ENCODE measurements at regions not wholly inside any gene's neighbourhood (a gene's known extent, or its start where the extent isn't known, plus 50 kb on each side); places are given as distances from the start of the nearest gene placed in this dataset.
A peak's percentile ranks its signal among the peaks of the same experiment; 100 is the strongest.
"Not testable (repeated sequence)": the region's sequence is repeated elsewhere in the genome, so short reads cannot be mapped to it uniquely, and the experiment has no call there.

DNA sequence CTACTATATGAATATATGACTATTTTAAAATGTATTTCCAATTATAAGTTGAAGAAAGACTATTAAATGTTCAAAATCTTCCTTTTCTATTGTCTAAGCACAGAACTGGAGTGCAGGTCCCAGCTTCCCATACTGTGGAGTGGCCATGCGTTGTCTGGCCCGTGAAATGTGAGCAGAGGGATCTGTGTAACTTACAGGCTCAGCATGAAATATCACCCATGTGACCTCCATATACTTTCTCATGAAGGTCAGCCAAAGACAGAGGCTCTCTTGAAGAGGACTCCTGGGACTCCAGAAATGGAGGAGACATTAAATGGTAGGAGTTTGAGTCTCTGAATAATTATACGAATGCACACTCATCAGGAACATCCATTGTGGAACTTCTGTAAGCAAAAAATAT, 92.4 kb upstream of the CAV2 start:
- Histone ChIP-seq H3K9me3 (ENCODE audit: control insufficient read depth in 5 of 5, low read length in 5 of 5) (no peaks in the 10 kb centered on the region), H3K4me1 (ENCODE audit: control insufficient read depth in 5 of 5, insufficient read depth in 5 of 5, low read length in 5 of 5) (peaks cover 3 to 24% (median 18%) of the 10 kb centered on the region in 5 donors), H3K27me3 (ENCODE audit: control insufficient read depth in 5 of 5, insufficient read depth in 4 of 5, low read length in 5 of 5) (no peaks in the 10 kb centered on the region), H3K36me3 (ENCODE audit: control insufficient read depth in 5 of 5, insufficient read depth in 5 of 5, low read length in 5 of 5) (no peaks in the 10 kb centered on the region), H3K27ac (ENCODE audit: low read depth, low read length) (no peak overlapping the region), H3K9ac (ENCODE audit: low read length in 5 of 5) (no peak overlapping the region), H3K4me3 (ENCODE audit: low read depth in 1 of 5, low read length in 5 of 5) (no peak overlapping the region)

DNA sequence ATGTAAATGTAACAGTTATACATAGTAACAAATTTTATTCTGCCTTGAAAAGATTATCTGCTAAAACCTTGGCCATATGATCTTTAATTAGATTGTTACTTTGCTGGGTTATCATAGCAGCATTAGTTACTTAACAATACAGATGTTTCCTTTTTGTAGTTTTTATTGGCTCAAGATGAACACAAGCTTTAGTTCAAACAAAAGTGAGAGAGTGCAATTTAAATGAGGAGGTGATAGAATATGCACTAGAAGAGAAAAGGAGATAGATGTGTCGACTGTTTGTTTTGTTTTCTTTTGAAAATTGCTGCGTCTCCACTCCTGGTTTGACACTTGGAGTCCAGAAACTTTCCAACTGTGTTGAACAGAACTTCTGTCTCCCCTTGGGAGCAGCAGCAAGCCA, 91.4 kb upstream of the CAV2 start:
- H3K27ac ChIP-seq (ENCODE audit: low read depth, low read length): no peak overlapping the region
- H3K9ac ChIP-seq (ENCODE audit: low read length in 5 of 5): no peak overlapping the region
- no peaks in the 10 kb centered on the region for H3K36me3 ChIP-seq (ENCODE audit: control insufficient read depth in 5 of 5, insufficient read depth in 5 of 5, low read length in 5 of 5)
- H3K27me3 ChIP-seq (ENCODE audit: control insufficient read depth in 5 of 5, insufficient read depth in 4 of 5, low read length in 5 of 5): no peaks in the 10 kb centered on the region
- H3K4me1 ChIP-seq (ENCODE audit: control insufficient read depth in 5 of 5, insufficient read depth in 5 of 5, low read length in 5 of 5): peaks cover 3 to 24% (median 17%) of the 10 kb centered on the region in 5 donors
- H3K4me3 ChIP-seq (ENCODE audit: low read depth in 1 of 5, low read length in 5 of 5): no peak overlapping the region
- no peaks in the 10 kb centered on the region for H3K9me3 ChIP-seq (ENCODE audit: control insufficient read depth in 5 of 5, low read length in 5 of 5)

DNA sequence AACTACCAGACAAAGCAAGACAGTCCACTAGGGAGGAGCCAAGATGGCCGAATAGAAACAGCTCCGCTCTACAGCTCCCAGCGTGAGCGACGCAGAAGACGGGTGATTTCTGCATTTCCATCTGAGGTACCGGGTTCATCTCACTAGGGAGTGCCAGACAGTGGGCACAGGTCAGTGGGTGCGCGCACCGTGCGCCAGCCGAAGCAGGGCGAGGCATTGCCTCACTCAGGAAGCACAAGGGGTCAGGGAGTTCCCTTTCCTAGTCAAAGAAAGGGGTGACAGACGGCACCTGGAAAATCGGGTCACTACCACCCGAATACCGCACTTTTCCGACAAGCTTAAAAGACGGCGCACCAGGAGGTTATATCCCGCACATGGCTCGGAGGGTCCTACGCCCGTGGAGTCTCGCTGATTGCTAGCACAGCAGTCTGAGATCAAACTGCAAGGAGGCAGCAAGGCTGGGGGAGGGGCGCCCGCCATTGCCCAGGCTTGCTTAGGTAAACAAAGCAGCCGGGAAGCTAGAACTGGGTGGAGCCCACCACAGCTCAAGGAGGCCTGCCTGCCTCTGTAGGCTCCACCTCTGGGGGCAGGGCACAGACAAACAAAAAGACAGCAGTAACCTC, 90.6 kb upstream of the CAV2 start:
- not testable (repeated sequence) for H3K9me3 ChIP-seq (ENCODE audit: control insufficient read depth in 5 of 5, low read length in 5 of 5); H3K27ac ChIP-seq (ENCODE audit: low read depth, low read length); H3K27me3 ChIP-seq (ENCODE audit: control insufficient read depth in 5 of 5, insufficient read depth in 4 of 5, low read length in 5 of 5); H3K4me3 ChIP-seq (ENCODE audit: low read depth in 1 of 5, low read length in 5 of 5); H3K36me3 ChIP-seq (ENCODE audit: control insufficient read depth in 5 of 5, insufficient read depth in 5 of 5, low read length in 5 of 5); H3K9ac ChIP-seq (ENCODE audit: low read length in 5 of 5)
- H3K4me1 ChIP-seq (ENCODE audit: control insufficient read depth in 5 of 5, insufficient read depth in 5 of 5, low read length in 5 of 5): peaks cover 3 to 16% (median 10%) of the 10 kb centered on the region in 5 donors

DNA sequence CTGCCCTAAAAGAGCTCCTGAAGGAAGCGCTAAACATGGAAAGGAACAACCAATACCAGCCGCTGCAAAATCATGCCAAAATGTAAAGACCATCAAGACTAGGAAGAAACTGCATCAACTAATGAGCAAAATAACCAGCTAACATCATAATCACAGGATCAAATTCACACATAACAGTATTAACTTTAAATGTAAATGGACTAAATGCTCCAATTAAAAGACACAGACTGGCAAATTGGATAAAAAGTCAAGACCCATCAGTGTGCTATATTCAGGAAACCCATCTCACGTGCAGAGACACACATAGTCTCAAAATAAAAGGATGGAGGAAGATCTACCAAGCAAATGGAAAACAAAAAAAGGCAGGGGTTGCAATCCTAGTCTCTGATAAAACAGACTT, 88.8 kb upstream of the CAV2 start:
- H3K9me3 ChIP-seq (ENCODE audit: control insufficient read depth in 5 of 5, low read length in 5 of 5); H3K4me3 ChIP-seq (ENCODE audit: low read depth in 1 of 5, low read length in 5 of 5); H3K27ac ChIP-seq (ENCODE audit: low read depth, low read length); H3K27me3 ChIP-seq (ENCODE audit: control insufficient read depth in 5 of 5, insufficient read depth in 4 of 5, low read length in 5 of 5); H3K9ac ChIP-seq (ENCODE audit: low read length in 5 of 5); H3K36me3 ChIP-seq (ENCODE audit: control insufficient read depth in 5 of 5, insufficient read depth in 5 of 5, low read length in 5 of 5): not testable (repeated sequence)
- peaks cover 3 to 13% (median 9%) of the 10 kb centered on the region in 5 donors for H3K4me1 ChIP-seq (ENCODE audit: control insufficient read depth in 5 of 5, insufficient read depth in 5 of 5, low read length in 5 of 5)

DNA sequence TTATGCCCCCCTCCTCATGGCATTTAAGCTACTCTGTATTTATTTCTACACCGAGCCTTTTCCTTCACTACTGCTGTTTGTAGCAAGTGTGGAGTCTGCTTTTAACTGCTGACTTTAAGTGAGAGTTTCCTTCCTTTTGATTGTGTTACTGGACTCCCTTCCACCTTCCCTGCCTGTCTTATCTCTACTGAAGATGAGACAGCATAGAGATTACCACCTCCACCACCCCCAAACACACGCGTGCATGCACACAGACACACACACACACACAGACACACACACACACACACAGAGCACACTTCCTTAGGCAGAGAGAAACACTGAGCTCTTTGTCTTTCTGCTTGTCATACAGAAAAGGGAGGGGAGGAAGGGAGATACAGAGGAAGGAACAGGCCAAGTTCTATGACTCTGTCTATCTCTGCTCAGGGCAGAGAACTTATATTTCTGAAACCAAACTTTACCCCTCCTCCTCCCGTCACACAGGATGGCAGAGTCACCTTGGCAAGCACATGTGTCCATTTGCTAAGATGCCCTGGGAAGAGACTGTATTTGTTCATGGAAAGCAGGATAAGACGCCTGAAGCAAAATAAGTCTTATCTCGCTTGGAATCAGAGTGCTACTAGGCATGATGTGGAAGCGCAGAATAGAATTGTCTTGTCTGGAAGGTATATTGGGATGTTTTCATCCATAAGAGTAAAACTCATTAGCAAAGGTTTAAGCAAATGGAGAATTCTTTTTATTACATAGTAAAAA, 81.8 kb upstream of the CAV2 start:
- no peak overlapping the region for H3K4me3 ChIP-seq (ENCODE audit: low read depth in 1 of 5, low read length in 5 of 5)
- peak overlapping the region; percentile 6 for H3K27ac ChIP-seq (ENCODE audit: low read depth, low read length)
- no peaks in the 10 kb centered on the region for H3K36me3 ChIP-seq (ENCODE audit: control insufficient read depth in 5 of 5, insufficient read depth in 5 of 5, low read length in 5 of 5)
- no peaks in the 10 kb centered on the region for H3K27me3 ChIP-seq (ENCODE audit: control insufficient read depth in 5 of 5, insufficient read depth in 4 of 5, low read length in 5 of 5)
- H3K4me1 ChIP-seq (ENCODE audit: control insufficient read depth in 5 of 5, insufficient read depth in 5 of 5, low read length in 5 of 5): peaks cover 0 to 9% (median 8%) of the 10 kb centered on the region in 5 donors
- H3K9ac ChIP-seq (ENCODE audit: low read length in 5 of 5): no peak overlapping the region
- no peaks in the 10 kb centered on the region for H3K9me3 ChIP-seq (ENCODE audit: control insufficient read depth in 5 of 5, low read length in 5 of 5)

DNA sequence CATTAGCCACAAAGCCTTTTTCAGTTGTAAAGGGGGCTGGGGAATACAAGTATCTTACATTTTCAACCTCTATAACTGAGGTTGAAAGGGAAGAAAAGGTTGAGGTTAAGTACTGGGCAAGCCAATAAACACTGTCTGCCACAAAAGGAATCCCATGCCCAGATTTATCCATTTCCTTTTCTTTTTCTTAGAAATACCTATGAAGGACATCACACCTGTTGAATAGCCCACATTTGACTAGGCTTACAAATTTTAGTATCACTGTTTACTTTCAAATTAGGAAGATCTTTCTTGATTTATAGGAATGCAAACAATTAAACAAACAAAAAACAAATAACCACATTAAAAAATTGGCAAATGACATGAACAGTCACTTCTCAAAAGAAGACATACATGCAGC, 81.0 kb upstream of the CAV2 start:
- no peak overlapping the region for H3K27ac ChIP-seq (ENCODE audit: low read depth, low read length)
- no peaks in the 10 kb centered on the region for H3K9me3 ChIP-seq (ENCODE audit: control insufficient read depth in 5 of 5, low read length in 5 of 5)
- H3K36me3 ChIP-seq (ENCODE audit: control insufficient read depth in 5 of 5, insufficient read depth in 5 of 5, low read length in 5 of 5): no peaks in the 10 kb centered on the region
- H3K4me3 ChIP-seq (ENCODE audit: low read depth in 1 of 5, low read length in 5 of 5): no peak overlapping the region
- H3K27me3 ChIP-seq (ENCODE audit: control insufficient read depth in 5 of 5, insufficient read depth in 4 of 5, low read length in 5 of 5): no peaks in the 10 kb centered on the region
- peaks cover 0 to 13% (median 8%) of the 10 kb centered on the region in 5 donors for H3K4me1 ChIP-seq (ENCODE audit: control insufficient read depth in 5 of 5, insufficient read depth in 5 of 5, low read length in 5 of 5)
- H3K9ac ChIP-seq (ENCODE audit: low read length in 5 of 5): no peak overlapping the region

DNA sequence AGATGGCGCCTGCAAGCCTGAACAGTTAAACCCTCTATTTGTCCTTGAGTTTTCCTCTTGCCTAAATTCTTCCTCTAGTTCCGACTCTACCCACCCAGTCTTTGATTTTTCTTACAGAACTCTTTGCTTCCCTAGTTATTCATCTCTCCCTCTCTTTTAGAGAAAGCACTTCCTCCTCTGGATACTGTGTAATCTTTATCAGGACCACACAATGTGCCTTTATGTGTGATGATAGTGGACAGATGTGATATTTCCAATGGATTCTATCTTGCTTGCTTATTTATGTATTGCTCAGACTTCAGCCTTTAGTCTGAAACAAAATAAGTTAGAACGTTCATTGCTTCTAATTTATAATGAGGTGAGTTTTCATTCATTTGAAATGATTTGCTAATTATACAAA, 79.5 kb upstream of the CAV2 start:
- Histone ChIP-seq H3K36me3 (ENCODE audit: control insufficient read depth in 5 of 5, insufficient read depth in 5 of 5, low read length in 5 of 5) (no peaks in the 10 kb centered on the region), H3K27me3 (ENCODE audit: control insufficient read depth in 5 of 5, insufficient read depth in 4 of 5, low read length in 5 of 5) (no peaks in the 10 kb centered on the region), H3K9ac (ENCODE audit: low read length in 5 of 5) (no peak overlapping the region), H3K9me3 (ENCODE audit: control insufficient read depth in 5 of 5, low read length in 5 of 5) (no peaks in the 10 kb centered on the region), H3K4me1 (ENCODE audit: control insufficient read depth in 5 of 5, insufficient read depth in 5 of 5, low read length in 5 of 5) (peaks cover 0 to 23% (median 12%) of the 10 kb centered on the region in 5 donors), H3K4me3 (ENCODE audit: low read depth in 1 of 5, low read length in 5 of 5) (no peak overlapping the region), H3K27ac (ENCODE audit: low read depth, low read length) (no peak overlapping the region)

DNA sequence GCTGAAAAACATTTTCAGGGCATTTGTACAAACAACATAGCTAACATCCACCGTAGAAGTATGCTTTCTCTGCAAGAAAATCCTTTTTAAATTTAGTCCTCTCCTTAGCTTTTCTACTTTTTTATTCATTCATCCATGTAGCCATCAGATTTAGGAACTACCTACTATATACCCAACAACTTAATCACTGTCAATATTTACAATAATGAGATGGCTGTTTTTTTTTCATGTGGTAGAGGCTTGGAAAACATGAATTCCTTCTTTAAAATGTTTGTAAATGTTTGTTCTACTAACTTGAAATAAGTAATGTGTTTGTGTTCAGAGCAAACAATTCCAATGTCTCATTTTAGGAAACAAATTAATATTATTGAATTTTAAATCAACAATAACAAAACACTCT, 78.2 kb upstream of the CAV2 start:
- Histone ChIP-seq H3K4me1 (ENCODE audit: control insufficient read depth in 5 of 5, insufficient read depth in 5 of 5, low read length in 5 of 5) (peaks cover 0 to 23% (median 13%) of the 10 kb centered on the region in 5 donors), H3K27me3 (ENCODE audit: control insufficient read depth in 5 of 5, insufficient read depth in 4 of 5, low read length in 5 of 5) (no peaks in the 10 kb centered on the region), H3K36me3 (ENCODE audit: control insufficient read depth in 5 of 5, insufficient read depth in 5 of 5, low read length in 5 of 5) (no peaks in the 10 kb centered on the region), H3K9me3 (ENCODE audit: control insufficient read depth in 5 of 5, low read length in 5 of 5) (no peaks in the 10 kb centered on the region), H3K9ac (ENCODE audit: low read length in 5 of 5) (no peak overlapping the region), H3K27ac (ENCODE audit: low read depth, low read length) (no peak overlapping the region), H3K4me3 (ENCODE audit: low read depth in 1 of 5, low read length in 5 of 5) (no peak overlapping the region)

DNA sequence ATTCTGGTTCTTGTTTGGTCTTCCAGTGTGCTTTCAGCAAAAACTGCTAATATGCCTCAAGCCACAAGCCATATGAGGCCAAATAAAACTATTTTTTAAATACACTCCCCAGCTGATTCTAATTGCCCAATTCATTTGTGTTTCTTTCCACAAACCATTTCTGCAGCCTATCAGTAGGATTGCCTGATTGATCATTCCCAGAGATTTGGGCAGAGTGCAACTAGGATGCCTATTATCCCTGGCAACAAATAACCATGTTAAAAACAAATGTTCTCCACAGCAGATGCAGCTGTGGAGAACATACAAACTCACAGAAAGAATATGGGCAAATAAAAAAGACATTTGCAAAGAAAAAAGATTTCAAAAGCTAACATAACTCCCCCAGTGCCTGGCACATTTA, 76.9 kb upstream of the CAV2 start:
- Histone ChIP-seq H3K9me3 (ENCODE audit: control insufficient read depth in 5 of 5, low read length in 5 of 5) (no peaks in the 10 kb centered on the region), H3K27ac (ENCODE audit: low read depth, low read length) (no peak overlapping the region), H3K4me3 (ENCODE audit: low read depth in 1 of 5, low read length in 5 of 5) (no peak overlapping the region), H3K4me1 (ENCODE audit: control insufficient read depth in 5 of 5, insufficient read depth in 5 of 5, low read length in 5 of 5) (peaks cover 0 to 27% (median 14%) of the 10 kb centered on the region in 5 donors), H3K36me3 (ENCODE audit: control insufficient read depth in 5 of 5, insufficient read depth in 5 of 5, low read length in 5 of 5) (no peaks in the 10 kb centered on the region), H3K27me3 (ENCODE audit: control insufficient read depth in 5 of 5, insufficient read depth in 4 of 5, low read length in 5 of 5) (no peaks in the 10 kb centered on the region), H3K9ac (ENCODE audit: low read length in 5 of 5) (no peak overlapping the region)

DNA sequence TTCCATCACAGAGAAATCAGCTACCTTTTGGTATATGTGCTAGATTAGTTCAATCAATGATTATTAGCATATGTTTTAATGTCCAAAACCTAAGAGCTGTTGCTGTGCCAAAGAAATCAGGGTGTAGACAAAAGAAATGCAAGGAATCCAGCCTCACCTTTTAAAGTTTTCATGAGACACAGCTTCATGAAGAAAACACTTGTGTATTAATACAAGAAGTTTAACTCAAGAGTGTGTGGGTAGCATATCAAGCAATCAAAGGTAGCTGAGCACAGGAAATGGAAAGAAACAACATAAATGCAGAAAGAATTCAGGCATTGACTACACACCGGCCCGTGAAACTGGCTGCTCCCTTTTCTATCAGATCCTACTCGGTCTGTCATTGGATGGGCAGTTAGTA, 76.0 kb upstream of the CAV2 start:
- Histone ChIP-seq H3K36me3 (ENCODE audit: control insufficient read depth in 5 of 5, insufficient read depth in 5 of 5, low read length in 5 of 5) (no peaks in the 10 kb centered on the region), H3K4me3 (ENCODE audit: low read depth in 1 of 5, low read length in 5 of 5) (no peak overlapping the region), H3K27me3 (ENCODE audit: control insufficient read depth in 5 of 5, insufficient read depth in 4 of 5, low read length in 5 of 5) (no peaks in the 10 kb centered on the region), H3K9me3 (ENCODE audit: control insufficient read depth in 5 of 5, low read length in 5 of 5) (no peaks in the 10 kb centered on the region), H3K9ac (ENCODE audit: low read length in 5 of 5) (no peak overlapping the region), H3K4me1 (ENCODE audit: control insufficient read depth in 5 of 5, insufficient read depth in 5 of 5, low read length in 5 of 5) (peaks cover 0 to 27% (median 10%) of the 10 kb centered on the region in 5 donors), H3K27ac (ENCODE audit: low read depth, low read length) (peak overlapping the region; percentile 72)

Measured in subcutaneous abdominal adipose tissue (tissue), 5 donors.